HepG2 (cell line): ENCODE measurements at regions not wholly inside any gene's neighbourhood (a gene's known extent, or its start where the extent isn't known, plus 50 kb on each side); places are given as distances from the start of the nearest gene placed in this dataset.

ENCODE experiments used
- CTCF ChIP-seq: sonication (generic); formaldehyde crosslinking; IDR thresholded peaks from 2 replicates; pipeline ENCODE4 v1.5.0; 2020; ENCODE audit warnings: mild to moderate bottlenecking, missing genetic modification reagents, moderate library complexity
- ELK4 ChIP-seq: sonication (generic); formaldehyde crosslinking; IDR thresholded peaks from 2 replicates; pipeline ENCODE4 v1.9.0; 2021; ENCODE audit warnings: missing genetic modification reagents, borderline replicate concordance
- MAFG ChIP-seq: sonication (generic); formaldehyde crosslinking; IDR thresholded peaks from 2 replicates; pipeline ENCODE4 v1.5.1; 2020; ENCODE audit warnings: mild to moderate bottlenecking, missing genetic modification reagents
- NFE2L2 ChIP-seq: fragments of 150-350 bp; IDR thresholded peaks from 2 replicates; pipeline ENCODE4 v1.6.1; 2014; ENCODE audit warnings: low read length
- REST ChIP-seq, 2 experiments: IDR thresholded peaks; 2 replicates each; pipeline ENCODE4 v1.6.1; 2011 to 2012; ENCODE audit warnings: low read length in 2 of 2, borderline replicate concordance in 1 of 2, low read depth in 1 of 2, mild to moderate bottlenecking in 1 of 2, moderate library complexity in 1 of 2
- SETDB1 ChIP-seq: sonication (generic); formaldehyde crosslinking; IDR thresholded peaks from 2 replicates; pipeline ENCODE4 v1.5.1; 2020; ENCODE audit warnings: missing genetic modification reagents, mild to moderate bottlenecking, borderline replicate concordance
- SP1 ChIP-seq, 2 experiments: fragments of 450-650 bp in 1 of 2; sonication (generic) in 1 of 2; formaldehyde crosslinking in 1 of 2; IDR thresholded peaks; 2 replicates each; pipeline versions ENCODE4 v1.4.0 to v1.6.1; 2016 to 2020; ENCODE audit warnings: missing genetic modification reagents in 1 of 2
- SRF ChIP-seq: IDR thresholded peaks from 2 replicates; pipeline ENCODE4 v1.6.1; 2011; ENCODE audit warnings: mild to moderate bottlenecking, low read depth, low read length, moderate library complexity
- TAF1 ChIP-seq: sonication (generic); formaldehyde crosslinking; IDR thresholded peaks from 2 replicates; pipeline ENCODE4 v1.4.0; 2020; ENCODE audit warnings: missing genetic modification reagents
- TARDBP ChIP-seq: sonication (generic); formaldehyde crosslinking; IDR thresholded peaks from 2 replicates; pipeline ENCODE4 v1.8.0; 2022; ENCODE audit warnings: mild to moderate bottlenecking, missing genetic modification reagents
- USF2 ChIP-seq, 2 experiments: sonication (generic) in 1 of 2; formaldehyde crosslinking in 1 of 2; IDR thresholded peaks; 2 replicates each; pipeline versions ENCODE4 v1.5.1 to v1.6.1; 2011 to 2020; ENCODE audit warnings: borderline replicate concordance in 1 of 2, low read depth in 1 of 2, low read length in 1 of 2, mild to moderate bottlenecking in 1 of 2, missing genetic modification reagents in 1 of 2, moderate library complexity in 1 of 2
- ZNF24 ChIP-seq: fragments of 450-650 bp; IDR thresholded peaks from 2 replicates; pipeline ENCODE4 v1.6.1; 2017; ENCODE audit warnings: antibody characterized with exemption, mild to moderate bottlenecking
- ZNF567 ChIP-seq: sonication (generic); formaldehyde crosslinking; IDR thresholded peaks from 2 replicates; pipeline ENCODE4 v1.8.1; 2023; ENCODE audit warnings: mild to moderate bottlenecking, missing genetic modification reagents, borderline replicate concordance

GRCh38 chr9:126164796-126165525, 161.7 kb upstream of the MVB12B start:
- no peak for TF ChIP-seq SP1 (IDR thresholded peaks at IDR 0.05)
- TF ChIP-seq SP1 (CRISPR knock-in tag; IDR thresholded peaks at IDR 0.05), result no peak
- no peak for TF ChIP-seq CTCF (CRISPR knock-in tag)
- no peak for TF ChIP-seq TAF1
- TF ChIP-seq SETDB1 (CRISPR knock-in tag), result no peak
- TF ChIP-seq ZNF567 (CRISPR knock-in tag), result no peak
- no peak for TF ChIP-seq NFE2L2
- TF ChIP-seq TARDBP, result no peak
- no peak for TF ChIP-seq REST (IDR thresholded peaks at IDR 0.05; ENCODE audit: borderline replicate concordance in 1 of 2, low read depth in 1 of 2, low read length in 2 of 2)
- no peak for TF ChIP-seq ZNF24
- TF ChIP-seq USF2 (IDR thresholded peaks at IDR 0.05; ENCODE audit: low read depth, low read length), result no peak
- no peak for TF ChIP-seq USF2 (CRISPR knock-in tag; IDR thresholded peaks at IDR 0.05; ENCODE audit: borderline replicate concordance)
- no peak for TF ChIP-seq MAFG (CRISPR knock-in tag)
- TF ChIP-seq ELK4 (CRISPR knock-in tag), result no peak
- TF ChIP-seq SRF, result no peak
